ENCODE measurements at regions not wholly inside any gene's neighbourhood (a gene's known extent, or its start where the extent isn't known, plus 50 kb on each side); places are given as distances from the start of the nearest gene placed in this dataset.

DNA sequence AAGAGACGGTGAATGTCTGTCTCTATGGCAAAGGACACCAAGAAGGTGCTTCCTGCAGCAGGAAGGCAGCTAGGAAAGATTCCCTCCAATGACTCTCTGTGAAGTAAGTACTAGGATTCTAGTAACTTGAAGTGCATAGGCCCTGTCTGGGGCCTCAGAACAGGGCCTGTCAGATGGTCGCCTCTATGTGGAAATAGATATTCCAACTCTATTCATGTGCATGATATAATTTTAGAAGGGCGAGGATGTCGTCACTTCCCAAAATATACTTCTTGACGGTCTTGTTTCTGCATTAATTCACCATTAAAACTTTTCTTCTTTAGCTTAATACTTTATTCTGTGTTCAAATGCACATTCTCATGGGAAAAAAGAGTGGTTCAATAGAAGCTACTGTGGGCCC lies 167.0 kb downstream of the TLE3 start:
- no peak for DNase-seq

DNA sequence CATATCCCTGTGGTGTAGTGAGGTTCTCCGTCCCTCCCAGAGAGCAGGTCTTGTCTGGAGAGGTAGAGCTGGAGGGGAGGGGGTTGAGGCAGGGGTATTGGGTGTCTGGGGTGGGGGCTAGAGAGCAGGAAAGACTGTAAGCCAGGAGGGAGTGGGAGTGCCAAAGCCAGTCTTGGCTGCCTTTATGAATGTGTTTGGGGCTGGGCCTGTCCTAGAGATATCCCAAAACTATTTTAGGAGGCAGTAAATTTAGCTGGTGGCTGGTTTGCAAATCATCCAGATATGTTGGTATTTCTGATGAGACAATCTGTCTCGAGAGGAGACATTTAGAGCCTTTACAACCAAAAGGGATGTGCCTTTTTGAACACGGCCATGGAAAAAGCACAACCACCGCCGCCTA lies 166.6 kb downstream of the TLE3 start:
- no peak for DNase-seq

DNA sequence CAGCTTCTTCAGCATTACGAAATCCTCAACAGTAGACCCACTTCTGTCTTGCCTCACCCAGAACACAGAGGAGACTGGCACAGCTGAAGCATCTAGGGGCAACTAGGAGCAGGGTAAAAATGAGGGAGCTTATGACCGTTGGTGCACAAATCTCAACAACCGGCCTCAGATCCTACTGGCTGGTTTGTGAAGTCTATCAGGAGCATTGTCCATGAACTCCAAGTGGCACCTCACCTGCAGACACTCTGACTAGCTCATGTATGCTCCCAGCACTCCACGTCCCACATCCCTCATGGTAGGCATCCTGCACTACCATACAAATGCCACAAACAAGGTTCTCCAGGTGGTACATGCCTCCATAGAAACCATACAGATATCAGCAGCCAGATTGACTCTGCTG lies 163.1 kb downstream of the TLE3 start:
- no peak for DNase-seq

DNA sequence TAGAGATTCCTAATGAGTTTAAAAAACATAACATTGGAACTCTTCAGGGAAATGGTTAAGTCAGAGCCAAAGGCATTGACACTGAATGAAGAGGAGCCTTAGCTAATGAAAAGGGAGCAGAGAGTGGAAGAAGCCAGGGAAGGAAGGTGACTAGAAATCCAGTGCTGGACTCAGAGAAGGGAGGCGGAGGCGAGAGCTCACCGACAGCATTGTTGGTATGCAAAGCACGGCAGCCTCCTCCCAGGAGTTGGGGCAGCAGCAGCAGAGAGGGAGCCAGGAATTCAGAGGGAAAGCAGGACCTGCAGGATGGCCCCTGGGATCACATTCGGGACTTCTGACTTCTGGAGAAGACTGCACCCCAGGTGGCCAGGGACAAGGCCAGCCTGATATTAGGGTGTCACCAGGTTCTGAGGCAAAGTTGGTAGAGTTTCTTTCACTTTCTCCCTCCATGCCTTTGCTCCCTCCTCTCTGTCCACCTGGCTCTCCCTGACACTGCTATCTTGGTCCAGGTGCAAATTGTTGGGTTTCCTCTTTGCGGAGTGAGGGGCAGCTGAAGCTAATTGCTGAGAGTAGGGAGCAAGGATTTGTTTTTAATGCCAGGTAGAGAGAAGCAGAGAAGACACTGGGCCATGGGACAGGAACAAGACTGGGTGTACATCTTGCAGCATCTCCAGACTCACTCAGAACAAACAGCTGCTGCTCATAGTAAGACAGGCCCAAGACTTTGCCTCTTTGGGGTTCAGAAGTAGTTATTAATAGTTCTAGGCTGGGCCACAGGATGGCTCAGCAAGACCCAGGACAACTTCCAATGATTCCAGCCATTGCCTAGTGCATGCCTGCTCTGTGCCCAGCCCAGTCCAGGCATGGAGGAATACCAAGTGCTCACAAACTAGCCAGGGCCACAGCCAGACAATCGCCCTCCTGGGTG lies 157.9 kb downstream of the TLE3 start:
- DNase-seq, result no peak

DNA sequence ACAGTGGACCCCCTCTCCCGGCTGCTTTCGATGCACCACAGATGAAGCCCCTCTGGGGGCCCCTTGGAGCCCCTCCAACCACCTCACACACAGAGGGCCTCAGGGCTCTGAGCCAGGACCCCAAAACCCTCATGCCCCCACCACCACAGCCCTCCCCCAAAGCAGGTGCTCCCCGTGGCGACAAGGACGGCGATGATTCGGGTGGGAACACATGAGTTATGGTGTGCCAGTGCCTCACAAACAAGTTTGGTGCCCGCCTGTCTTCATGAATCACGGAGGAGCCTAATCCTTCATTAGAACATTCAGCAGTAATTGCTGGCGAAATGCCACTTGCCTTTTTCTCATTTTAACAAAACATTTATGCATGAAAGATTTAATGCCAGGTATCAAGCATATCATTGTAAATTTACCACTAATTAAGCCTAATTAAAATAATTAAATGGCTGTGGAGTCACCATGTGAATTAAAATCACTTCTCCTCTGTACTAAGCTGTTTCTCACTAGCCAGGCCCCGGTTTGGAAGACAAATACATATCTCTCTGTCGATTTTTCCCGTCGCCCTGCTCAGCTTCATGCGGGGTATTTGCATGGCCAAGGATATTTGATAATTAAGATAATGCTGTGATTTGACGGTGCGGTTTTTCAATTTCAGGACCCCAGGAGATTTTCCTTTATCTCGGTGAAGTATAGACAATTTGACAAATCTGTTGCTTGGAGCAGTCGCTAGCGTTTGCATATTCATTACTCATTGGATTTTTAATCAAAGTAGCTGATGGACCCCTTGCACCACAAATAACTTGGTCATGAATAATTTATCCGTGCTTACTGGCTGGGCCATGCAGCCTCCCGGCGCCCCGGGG lies 157.0 kb downstream of the TLE3 start:
- no peak for DNase-seq

DNA sequence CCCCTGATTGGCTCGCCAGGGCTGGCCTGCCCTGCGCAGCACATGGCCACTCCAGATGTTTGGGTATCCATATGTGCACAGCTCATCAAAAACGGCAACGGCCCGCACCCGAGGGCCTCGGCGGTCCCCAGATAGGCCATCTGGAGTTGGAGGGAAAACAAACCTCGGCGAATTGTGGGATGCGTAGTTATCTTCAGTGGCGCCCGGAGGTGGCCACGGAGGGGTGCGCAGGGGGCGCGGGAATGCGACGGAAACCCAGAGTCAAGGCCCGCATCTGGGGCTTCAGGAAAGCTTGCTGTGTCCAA lies 156.5 kb downstream of the TLE3 start:
- DNase-seq, result no peak

DNA sequence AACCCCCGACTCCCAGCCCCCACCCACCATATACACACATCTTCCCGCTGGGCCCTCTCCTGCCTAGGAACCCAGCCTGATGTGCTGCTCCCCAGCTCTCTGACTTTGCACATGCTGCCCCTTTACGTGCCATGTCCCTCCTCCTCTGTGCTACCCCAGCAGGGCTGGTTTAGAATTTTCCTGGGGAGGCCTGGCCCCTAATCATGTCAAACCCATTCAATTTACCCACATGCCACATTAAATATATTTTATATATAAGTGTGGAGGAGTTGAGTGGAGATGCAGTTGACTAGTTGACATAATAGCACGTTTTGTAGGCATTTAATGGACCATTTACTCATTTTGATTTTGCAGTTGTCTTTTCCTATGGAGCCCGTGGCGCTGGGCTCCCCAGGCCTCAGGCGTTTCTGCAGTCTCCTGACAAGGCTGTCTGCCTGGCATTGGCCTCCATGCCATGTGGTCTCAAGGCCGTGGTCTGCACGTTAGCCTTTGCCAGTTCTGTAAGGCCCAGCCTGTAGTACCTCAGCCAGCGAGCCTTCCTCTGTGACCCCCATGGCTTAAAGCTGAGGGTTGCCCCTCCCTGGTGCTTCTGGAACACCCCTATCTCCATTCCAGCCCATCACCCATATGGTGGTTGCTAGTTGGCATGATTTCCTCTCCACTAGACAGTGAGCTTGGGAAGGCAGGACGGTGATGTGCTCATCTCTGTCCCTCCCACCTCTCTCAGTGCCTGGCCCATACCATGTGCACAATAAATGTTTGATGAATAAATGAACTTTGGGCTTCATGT lies 155.8 kb downstream of the TLE3 start:
- DNase-seq, result no peak

DNA sequence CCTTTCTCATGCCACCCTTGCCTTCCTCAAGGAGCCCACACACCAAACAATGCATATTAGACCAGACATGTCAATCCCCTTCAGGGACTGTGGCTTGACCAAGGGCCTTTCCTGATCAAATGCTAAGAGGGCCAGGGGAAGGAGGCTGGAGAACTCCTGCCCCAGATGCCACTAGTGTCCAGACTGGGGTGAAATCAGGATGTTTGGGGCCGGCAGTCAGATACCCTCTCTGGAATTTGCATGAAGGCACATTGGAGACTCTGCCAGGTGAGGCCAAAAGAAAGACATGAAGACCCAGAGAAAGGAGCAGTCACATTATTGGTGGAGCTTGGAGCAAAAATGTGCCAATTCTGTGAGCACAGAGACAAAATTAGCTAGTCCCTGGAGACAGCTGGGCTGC lies 154.1 kb downstream of the TLE3 start:
- no peak for DNase-seq

DNA sequence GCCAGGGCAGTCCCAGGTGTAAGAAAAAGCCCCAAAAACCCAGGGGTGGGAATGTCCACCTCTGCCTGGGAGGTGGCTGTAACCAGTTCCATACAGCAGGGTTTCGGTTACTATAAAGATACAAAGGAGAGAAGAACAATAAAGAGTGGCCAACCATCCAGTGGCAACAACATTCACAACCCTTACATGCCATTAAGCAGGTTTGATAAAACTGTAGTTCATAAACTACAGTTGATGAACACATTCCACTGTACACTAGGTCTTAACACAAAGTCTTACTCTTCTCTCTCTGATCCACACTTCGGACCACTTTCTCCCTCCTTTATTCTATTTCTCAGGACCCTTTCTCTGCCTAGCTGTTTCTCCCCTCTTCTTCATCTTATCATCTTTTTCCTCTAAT lies 152.0 kb downstream of the TLE3 start:
- no peak for DNase-seq

DNA sequence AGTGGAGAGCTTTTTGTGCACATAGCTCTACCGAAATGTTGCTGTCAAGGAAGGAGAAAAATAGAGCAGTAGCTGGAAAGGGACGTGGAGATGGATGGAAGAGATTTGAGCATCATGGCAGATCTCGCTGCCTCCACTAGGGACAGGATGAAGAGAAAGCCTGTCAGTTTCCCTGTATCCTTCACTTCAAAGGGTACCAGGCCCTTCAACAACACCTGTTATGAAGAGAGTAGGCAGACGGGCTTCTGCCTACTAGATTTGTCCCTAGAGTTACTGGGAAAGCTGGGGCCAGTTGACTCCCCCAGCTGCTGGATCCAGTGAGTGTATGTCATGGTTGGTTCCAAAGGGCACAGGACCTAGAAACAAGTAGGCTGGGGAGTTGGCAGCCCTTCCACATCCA lies 150.8 kb downstream of the TLE3 start:
- no peak for DNase-seq

DNA sequence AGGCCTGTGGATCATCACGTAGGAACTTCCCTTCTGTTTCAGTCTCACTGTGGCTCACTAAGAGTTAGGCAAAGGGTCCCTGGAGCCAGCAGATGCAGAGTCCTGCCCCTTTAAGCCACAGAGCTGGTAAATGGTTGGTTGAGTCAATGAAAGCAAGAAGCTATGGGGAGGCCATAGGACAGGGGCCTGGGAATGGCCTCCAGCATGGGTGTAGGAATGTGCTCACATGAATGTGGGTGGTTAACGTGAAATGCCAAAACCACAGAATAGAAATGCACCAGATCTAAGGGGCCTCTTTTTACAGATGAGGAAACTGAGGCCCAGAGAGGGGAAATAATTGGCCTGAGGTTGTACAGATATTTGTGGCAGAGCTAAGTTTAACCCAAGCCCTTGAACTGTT lies 150.3 kb downstream of the TLE3 start:
- DNase-seq, result no peak

DNA sequence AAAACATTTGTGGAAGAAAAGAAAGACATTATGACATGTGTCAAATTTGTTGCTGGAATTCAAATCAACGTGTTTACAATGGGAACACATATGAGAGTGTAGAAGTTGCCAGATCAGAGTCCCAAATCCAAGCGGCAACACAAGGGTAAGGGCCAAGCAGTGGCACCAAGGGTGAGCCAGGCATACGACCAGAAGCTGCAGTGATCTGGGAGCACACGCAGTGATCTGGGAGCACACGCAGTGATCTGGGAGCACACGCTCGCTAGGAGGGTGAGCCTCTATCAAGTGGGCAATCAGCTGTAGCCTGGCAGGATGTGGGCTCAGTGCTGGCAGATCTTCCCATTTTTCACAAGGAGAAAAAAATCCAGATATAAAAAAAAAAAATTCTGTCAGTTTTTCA lies 148.2 kb downstream of the TLE3 start:
- no peak for DNase-seq

DNA sequence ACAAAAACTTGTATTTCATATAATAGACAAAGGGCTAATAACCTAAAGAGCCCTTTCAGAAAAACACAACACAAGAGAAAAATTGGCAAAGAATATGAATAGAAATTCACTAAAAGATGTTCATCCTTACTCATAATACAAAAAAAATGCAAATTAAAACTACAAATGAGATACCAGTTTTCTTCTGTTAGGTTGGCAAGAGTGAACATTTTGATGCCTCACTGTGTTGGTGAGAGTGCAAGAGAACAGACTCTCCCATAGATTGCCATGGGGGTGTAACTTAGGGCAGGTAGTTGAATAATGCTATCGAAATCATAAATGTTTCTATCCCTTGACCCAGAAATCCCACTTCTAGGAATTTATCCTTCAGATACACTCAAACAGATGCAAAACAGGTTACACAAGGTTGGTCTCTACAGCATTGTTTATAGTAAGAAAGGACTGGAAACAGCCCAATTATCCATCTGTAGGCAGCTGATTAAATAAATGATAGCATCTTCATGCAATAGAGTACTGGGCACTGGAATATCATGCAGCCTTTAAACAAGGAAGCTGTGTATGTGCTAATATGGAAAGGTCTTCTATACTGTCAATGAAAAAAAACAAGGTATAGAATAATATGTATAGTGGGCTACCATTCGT lies 146.3 kb downstream of the TLE3 start:
- DNase-seq, result no peak

DNA sequence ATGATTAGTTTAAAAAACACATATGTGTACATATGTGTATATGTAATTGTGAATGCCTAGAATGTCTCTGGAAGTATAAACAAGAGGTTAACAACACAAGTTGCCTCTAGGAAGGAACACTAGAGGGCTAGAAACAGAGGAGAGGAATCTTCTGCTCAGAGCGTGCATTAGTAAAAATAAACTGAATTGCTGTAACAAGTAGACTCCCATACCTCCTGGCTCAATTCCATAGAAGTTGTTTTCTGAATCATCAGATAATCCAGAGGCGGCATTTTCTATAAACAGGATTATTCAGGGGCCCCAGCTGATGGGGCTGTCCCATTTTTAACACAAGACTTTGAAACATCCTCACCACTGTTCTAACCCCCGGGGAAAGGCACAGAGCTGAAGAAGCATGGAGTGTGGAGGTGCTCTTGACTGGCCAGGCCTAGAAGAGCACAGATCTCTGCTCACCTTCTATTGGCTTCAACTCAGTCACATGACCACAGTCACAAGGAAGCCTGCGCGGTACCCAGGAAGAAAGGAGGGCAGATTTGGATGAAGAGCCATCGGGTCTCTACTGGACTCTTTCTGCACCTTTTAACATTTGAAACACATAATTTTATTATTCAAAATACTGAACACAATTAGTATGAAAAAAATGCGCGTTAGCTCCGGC lies 145.7 kb downstream of the TLE3 start:
- DNase-seq, result no peak

DNA sequence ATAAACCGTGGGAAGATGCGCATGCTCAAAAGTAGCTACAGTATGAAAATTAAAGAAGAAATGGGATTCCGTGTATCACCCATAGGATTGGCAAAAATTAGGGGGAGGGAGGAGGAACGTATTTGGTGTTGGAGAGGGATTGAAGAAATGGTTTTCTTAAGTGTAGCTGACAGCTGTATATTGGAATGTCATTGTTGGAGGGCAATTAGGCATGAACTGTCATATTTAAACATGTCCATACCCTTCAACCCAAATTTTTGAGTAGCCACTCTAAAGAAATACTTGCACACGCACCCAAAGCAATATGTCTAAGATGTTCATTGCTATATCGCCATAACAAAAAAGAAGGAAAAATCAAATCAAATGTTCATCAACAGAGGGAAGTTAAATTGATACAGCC lies 144.7 kb downstream of the TLE3 start:
- no peak for DNase-seq

DNA sequence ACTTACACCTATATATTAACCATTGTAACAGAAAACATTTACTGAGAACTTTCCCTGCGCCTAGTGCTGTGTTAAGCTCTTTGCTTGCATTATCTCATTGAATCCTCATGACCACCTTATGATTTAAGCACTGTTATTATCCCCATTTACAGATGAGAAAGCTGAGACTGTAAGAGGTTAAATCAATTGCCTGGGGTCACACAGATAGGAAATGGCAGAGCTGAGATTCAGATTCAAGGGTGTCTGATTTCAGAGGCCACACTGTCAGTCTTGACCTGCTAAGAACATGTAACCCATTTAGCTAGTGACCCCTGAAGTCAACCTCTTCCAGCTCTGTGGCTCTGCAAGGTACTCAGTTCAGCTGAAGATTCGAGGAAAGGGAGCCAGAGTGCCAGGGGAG lies 143.9 kb downstream of the TLE3 start:
- no peak for DNase-seq

DNA sequence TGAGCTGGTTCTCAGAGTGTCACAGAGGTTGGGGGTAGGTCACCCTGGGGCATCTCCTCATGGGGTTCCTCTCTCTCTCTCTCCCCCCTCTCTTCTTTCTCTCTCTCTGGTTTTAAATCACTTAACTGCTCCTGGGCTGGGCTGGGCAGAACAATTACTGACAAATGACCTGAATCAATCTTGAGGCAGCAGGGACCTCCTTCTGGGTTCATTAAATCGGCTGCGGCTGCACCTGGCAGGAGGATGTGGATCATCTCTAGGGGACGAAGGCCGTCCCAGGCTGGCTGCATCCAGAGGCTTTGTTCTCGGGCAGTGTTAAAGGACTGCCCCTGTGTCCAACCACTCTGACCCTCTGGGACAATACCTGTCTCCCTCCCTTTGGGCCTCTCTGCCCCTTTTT lies 143.1 kb downstream of the TLE3 start:
- DNase-seq, result no peak

DNA sequence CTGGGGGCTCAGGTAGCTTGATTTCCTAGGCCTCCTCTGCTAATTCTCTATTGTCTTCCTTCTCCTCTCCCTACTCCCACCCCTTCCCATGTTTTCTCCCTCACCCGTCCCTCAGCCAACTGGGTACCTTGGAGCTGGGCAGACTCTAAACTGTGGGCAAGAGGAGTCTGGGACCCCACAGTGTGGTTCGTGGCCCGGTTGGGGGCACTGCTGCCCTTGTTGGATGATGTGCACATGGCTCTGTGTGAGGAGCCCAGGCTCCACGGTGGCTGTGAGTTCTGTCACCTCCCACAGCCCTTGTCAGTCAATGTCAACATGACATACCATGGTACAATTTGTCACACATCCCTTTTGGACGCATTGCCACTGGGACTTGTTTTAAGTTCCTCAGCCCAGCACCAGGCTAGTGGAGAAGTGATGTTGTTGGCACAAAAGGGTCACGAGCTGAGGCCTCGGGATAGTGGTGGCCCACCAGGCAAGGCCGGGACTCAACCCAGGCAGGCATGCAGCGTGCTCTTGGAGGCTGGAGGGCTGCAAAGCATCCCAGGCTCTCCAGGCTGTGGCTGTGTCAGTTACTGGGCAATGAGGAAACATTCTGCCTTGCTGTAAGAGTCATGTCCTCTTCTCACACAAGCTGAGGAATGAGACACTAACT lies 142.3 kb downstream of the TLE3 start:
- no peak for DNase-seq

DNA sequence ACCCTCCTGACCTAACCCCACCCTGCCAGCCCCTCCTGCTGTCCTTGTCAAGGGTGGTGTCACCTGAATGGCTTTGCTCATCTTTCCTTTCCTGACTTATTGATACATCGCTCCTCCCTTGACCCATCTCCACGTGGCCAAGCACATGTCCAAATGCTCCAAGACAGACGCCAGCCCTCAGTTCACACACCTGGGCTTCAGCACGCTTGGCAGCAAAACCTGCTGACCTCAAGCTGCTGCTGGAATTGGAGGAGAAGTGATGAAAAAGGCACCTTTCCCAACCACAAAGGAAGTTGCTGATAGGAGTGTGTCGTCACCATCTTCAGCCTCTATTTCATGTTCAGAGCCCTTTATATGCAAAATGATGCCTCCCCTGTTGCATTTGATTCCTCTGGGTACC lies 141.3 kb downstream of the TLE3 start:
- no peak for DNase-seq

DNA sequence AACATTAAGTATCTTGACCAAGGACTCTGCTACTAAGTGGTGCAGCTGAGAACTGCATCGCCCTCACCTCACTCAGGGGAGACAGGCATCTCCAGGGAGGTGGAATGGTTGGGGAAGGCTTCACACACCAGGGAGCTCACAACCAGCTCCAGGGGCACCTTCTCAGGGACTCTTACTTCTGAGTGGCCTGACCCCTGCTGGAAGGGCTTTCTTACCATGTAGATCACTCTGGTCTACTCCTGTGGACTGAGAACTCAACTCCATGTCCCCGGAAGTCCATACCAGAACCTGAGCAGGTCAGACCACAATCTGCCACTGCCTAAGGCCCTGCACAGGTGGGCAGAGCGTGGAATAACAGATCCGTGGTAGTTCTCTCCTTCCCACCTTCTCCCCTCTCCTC lies 140.5 kb downstream of the TLE3 start:
- no peak for DNase-seq

DNA sequence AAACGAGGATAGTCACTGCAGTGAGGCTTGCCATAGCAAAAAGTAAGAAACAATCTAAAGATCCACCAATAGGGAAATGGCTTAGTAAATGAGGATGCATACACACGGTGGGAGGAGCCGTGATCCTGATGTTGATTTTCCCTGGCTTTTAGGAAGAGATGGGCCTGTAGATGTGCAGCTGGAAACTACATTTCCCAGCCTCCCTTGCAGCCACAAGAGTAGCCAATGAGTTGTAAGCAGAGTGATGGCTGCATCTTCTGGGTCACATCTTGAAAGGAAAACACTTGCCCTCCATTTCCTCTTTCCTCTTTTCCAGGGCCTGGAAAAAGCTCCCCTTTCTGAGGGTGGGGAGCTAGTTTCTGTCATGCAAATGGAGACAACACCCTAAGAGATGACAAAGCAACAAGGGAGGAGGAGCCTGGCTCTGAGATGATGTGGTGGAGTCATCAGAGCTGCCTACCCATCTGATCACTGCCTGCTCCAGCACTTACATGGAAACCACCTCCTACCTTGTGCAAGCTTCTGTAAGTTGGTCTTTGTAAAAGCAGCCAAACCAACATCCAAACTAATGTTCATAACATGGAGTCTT lies 139.1 kb downstream of the TLE3 start:
- no peak for DNase-seq

DNA sequence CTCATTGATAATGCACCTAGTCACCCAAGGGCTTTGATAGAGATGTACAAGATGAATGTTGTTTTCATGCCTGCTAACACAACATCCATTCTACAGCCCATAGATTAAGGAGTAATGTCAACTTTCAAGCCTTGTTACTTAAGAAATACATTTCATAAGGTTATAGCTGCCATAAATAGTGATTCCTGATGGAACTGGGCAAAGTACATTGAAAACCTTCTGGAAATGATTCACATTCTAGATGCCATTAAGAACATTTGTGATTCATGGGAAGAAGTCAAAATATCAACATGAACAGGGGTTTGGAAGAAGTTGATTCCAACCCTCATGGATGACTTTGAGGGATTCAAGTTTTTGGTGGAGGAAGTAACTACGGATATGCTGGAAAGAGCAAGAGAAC lies 135.2 kb downstream of the TLE3 start:
- DNase-seq, result no peak
